ENCODE measurements at regions not wholly inside any gene's neighbourhood (a gene's known extent, or its start where the extent isn't known, plus 50 kb on each side); places are given as distances from the start of the nearest gene placed in this dataset.

GRCh38 chr7:81355911-81356310 is 413.9 kb downstream of the HGF start:
- TF ChIP-seq CTCF (optimal IDR thresholded peaks at IDR 0.05 in 1 of 3, IDR thresholded peaks at IDR 0.05 in 1 of 3, conservative IDR thresholded peaks at IDR 0.05 in 1 of 3; ENCODE audit: extremely low read depth in 1 of 3, insufficient read depth in 2 of 3, low read length in 3 of 3) (no peak), EZH2 (IDR thresholded peaks at IDR 0.05; ENCODE audit: low read length) (no peak)
